ENCODE measurements at regions not wholly inside any gene's neighbourhood (a gene's known extent, or its start where the extent isn't known, plus 50 kb on each side); places are given as distances from the start of the nearest gene placed in this dataset.

DNA sequence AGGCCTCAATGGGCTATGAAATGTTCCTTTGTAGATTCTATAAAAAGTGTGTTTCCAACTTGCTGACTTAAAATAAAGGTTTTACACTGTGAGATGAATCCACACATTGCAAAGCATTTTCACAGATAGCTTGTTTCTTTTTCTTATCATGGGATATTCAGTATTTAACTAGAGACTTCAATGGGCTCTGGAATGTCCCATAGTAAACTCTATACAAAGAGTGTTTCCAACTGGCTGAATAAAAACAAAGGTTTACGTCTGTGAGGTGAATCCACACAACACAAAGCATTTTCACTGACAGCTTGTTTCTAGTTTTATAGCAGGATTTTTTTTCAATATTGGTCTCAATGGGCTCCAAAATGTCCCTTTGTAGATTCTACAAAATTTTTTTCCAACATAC is 550.1 kb downstream of the KCNJ18 start:
- TF ChIP-seq, protein P1, sequence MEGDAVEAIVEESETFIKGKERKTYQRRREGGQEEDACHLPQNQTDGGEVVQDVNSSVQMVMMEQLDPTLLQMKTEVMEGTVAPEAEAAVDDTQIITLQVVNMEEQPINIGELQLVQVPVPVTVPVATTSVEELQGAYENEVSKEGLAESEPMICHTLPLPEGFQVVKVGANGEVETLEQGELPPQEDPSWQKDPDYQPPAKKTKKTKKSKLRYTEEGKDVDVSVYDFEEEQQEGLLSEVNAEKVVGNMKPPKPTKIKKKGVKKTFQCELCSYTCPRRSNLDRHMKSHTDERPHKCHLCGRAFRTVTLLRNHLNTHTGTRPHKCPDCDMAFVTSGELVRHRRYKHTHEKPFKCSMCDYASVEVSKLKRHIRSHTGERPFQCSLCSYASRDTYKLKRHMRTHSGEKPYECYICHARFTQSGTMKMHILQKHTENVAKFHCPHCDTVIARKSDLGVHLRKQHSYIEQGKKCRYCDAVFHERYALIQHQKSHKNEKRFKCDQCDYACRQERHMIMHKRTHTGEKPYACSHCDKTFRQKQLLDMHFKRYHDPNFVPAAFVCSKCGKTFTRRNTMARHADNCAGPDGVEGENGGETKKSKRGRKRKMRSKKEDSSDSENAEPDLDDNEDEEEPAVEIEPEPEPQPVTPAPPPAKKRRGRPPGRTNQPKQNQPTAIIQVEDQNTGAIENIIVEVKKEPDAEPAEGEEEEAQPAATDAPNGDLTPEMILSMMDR (IDR thresholded peaks at IDR 0.05), result no peak
- TF ChIP-seq, protein P2, sequence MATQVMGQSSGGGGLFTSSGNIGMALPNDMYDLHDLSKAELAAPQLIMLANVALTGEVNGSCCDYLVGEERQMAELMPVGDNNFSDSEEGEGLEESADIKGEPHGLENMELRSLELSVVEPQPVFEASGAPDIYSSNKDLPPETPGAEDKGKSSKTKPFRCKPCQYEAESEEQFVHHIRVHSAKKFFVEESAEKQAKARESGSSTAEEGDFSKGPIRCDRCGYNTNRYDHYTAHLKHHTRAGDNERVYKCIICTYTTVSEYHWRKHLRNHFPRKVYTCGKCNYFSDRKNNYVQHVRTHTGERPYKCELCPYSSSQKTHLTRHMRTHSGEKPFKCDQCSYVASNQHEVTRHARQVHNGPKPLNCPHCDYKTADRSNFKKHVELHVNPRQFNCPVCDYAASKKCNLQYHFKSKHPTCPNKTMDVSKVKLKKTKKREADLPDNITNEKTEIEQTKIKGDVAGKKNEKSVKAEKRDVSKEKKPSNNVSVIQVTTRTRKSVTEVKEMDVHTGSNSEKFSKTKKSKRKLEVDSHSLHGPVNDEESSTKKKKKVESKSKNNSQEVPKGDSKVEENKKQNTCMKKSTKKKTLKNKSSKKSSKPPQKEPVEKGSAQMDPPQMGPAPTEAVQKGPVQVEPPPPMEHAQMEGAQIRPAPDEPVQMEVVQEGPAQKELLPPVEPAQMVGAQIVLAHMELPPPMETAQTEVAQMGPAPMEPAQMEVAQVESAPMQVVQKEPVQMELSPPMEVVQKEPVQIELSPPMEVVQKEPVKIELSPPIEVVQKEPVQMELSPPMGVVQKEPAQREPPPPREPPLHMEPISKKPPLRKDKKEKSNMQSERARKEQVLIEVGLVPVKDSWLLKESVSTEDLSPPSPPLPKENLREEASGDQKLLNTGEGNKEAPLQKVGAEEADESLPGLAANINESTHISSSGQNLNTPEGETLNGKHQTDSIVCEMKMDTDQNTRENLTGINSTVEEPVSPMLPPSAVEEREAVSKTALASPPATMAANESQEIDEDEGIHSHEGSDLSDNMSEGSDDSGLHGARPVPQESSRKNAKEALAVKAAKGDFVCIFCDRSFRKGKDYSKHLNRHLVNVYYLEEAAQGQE (IDR thresholded peaks at IDR 0.05), result no peak
- TF ChIP-seq POLR2A (IDR thresholded peaks at IDR 0.05; ENCODE audit: low read length), result no peak
- no peak for TF ChIP-seq BHLHE40 (IDR thresholded peaks at IDR 0.05; ENCODE audit: low read depth, low read length)
- TF ChIP-seq RCOR1 (IDR thresholded peaks at IDR 0.05; ENCODE audit: low read depth, low read length), result no peak
- no peak for TF ChIP-seq HDAC2 (IDR thresholded peaks at IDR 0.05)
- no peak for TF ChIP-seq JUN (IDR thresholded peaks at IDR 0.05)
- TF ChIP-seq JUNB (IDR thresholded peaks at IDR 0.05), result no peak
